ENCODE measurements at regions not wholly inside any gene's neighbourhood (a gene's known extent, or its start where the extent isn't known, plus 50 kb on each side); places are given as distances from the start of the nearest gene placed in this dataset.

DNA sequence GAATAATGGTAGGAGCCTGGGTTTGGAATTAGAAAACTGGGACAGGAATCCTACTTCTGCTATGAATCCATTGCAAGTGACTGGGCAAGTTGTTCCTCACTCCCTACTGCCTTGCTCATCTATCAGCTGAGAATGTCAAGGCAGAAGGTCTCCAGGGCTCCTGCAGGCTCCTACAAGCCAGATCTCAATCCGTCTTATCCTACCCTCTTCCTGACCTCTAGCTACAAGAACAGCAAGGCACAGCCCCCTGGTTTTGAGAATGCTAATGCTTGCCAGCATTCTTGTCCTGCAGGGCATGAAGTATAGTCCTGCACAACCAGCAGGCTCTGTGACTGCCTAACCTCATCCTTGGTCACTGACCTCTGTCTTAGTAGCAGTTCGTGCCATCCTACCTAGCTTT is 141.9 kb upstream of the TNP1 start:
- Histone ChIP-seq H3K4me1 (no peaks in the 10 kb centered on the region), H3K36me3 (no peaks in the 10 kb centered on the region), H3K27me3 (no peaks in the 10 kb centered on the region), H3K4me3 (no peak overlapping the region), H3K27ac (no peak overlapping the region), H3K9me3 (no peaks in the 10 kb centered on the region)
- intact Hi-C loops (cut with DNase I; ENCODE audit: low total_unique reads) = no loop called here
- WGBS, 5 donors = 70 to 89% (median 85%) methylated on average over 2 of the region's 2 CpGs
- no peak for DNase-seq
- TF ChIP-seq POLR2A (IDR thresholded peaks at IDR 0.05) (no peak), EP300 (IDR thresholded peaks at IDR 0.05) (no peak), POLR2AphosphoS5 (IDR thresholded peaks at IDR 0.05) (no peak)
- TF ChIP-seq, protein P1, sequence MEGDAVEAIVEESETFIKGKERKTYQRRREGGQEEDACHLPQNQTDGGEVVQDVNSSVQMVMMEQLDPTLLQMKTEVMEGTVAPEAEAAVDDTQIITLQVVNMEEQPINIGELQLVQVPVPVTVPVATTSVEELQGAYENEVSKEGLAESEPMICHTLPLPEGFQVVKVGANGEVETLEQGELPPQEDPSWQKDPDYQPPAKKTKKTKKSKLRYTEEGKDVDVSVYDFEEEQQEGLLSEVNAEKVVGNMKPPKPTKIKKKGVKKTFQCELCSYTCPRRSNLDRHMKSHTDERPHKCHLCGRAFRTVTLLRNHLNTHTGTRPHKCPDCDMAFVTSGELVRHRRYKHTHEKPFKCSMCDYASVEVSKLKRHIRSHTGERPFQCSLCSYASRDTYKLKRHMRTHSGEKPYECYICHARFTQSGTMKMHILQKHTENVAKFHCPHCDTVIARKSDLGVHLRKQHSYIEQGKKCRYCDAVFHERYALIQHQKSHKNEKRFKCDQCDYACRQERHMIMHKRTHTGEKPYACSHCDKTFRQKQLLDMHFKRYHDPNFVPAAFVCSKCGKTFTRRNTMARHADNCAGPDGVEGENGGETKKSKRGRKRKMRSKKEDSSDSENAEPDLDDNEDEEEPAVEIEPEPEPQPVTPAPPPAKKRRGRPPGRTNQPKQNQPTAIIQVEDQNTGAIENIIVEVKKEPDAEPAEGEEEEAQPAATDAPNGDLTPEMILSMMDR (IDR thresholded peaks at IDR 0.05) = no peak

DNA sequence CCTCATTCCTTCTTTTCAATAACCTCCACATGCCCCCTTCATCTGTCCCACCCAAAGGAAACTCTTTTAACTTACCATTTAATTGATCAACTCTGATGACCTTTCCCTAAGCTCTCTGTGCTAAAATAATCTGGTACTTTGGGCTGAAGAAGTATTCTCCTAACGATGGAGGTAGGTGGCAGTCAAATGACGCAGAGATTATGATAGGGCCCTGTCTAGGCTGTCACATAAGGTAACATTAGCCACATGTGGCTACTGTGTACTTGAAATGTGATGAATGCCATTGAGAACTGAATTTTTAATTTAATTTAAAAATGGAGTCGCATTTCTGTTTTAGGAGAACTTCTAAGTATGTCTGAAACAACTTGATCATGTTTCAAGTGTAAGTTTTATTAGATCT is 140.5 kb upstream of the TNP1 start:
- Histone ChIP-seq H3K4me3 (no peak overlapping the region), H3K9me3 (no peaks in the 10 kb centered on the region), H3K27ac (no peak overlapping the region), H3K36me3 (no peaks in the 10 kb centered on the region), H3K4me1 (peaks cover 0 to under 1% (median 0%) of the 10 kb centered on the region in 4 donors), H3K27me3 (no peaks in the 10 kb centered on the region)
- intact Hi-C loops (cut with DNase I; ENCODE audit: low total_unique reads) = no loop called here
- no peak for DNase-seq
- TF ChIP-seq EP300 (IDR thresholded peaks at IDR 0.05) (no peak), POLR2AphosphoS5 (IDR thresholded peaks at IDR 0.05) (no peak), POLR2A (IDR thresholded peaks at IDR 0.05) (no peak)
- TF ChIP-seq, protein P1 (IDR thresholded peaks at IDR 0.05) = no peak
- 43 to 68% (median 47%) methylated on average over 3 of the region's 3 CpGs for WGBS, 5 donors

GRCh38 chr2:216996279-216996845 is 136.5 kb upstream of the TNP1 start:
- no peaks in the 10 kb centered on the region for H3K36me3 ChIP-seq
- no peak overlapping the region for H3K4me3 ChIP-seq
- H3K4me1 ChIP-seq = peaks cover 0 to 17% (median 4%) of the 10 kb centered on the region in 4 donors
- no peak overlapping the region for H3K27ac ChIP-seq
- intact Hi-C loops (cut with DNase I; ENCODE audit: low total_unique reads) = no loop called here
- no peaks in the 10 kb centered on the region for H3K27me3 ChIP-seq
- DNase-seq = no peak
- 76 to 86% (median 77%) methylated on average over 8 of the region's 8 CpGs for WGBS, 5 donors
- no peaks in the 10 kb centered on the region for H3K9me3 ChIP-seq
- no peak for TF ChIP-seq EP300 (IDR thresholded peaks at IDR 0.05)
- no peak for TF ChIP-seq POLR2AphosphoS5 (IDR thresholded peaks at IDR 0.05)
- TF ChIP-seq, protein P1 (IDR thresholded peaks at IDR 0.05) = no peak
- TF ChIP-seq POLR2A (IDR thresholded peaks at IDR 0.05) = no peak

- H3K9me3 ChIP-seq = no peaks in the 10 kb centered on the region
- 38 to 50% (median 47%) methylated on average over 7 of the region's 7 CpGs for WGBS, 5 donors
- H3K27me3 ChIP-seq = no peaks in the 10 kb centered on the region
- intact Hi-C loops (cut with DNase I; ENCODE audit: low total_unique reads) = no loop called here
- no peak overlapping the region for H3K4me3 ChIP-seq
- TF ChIP-seq POLR2A (IDR thresholded peaks at IDR 0.05) (no peak), POLR2AphosphoS5 (IDR thresholded peaks at IDR 0.05) (peak in 1 of 3 donors; percentile 14)
- no peaks in the 10 kb centered on the region for H3K36me3 ChIP-seq
- H3K27ac ChIP-seq = peak overlapping the region in 1 of 5 donors; percentile 44
- H3K4me1 ChIP-seq = peaks cover 0 to 22% (median 4%) of the 10 kb centered on the region in 4 donors
- DNase-seq = peak in 1 of 2 donors; percentile 57
Observed at GRCh38 chr2:216994353-216994854, 134.5 kb upstream of the TNP1 start.

- Histone ChIP-seq H3K9me3 (no peaks in the 10 kb centered on the region), H3K27ac (peak overlapping the region in 1 of 5 donors; percentile 31), H3K4me1 (peaks cover 0 to 22% (median 4%) of the 10 kb centered on the region in 4 donors), H3K36me3 (no peaks in the 10 kb centered on the region), H3K27me3 (no peaks in the 10 kb centered on the region), H3K4me3 (no peak overlapping the region)
- no peak for TF ChIP-seq EP300 (IDR thresholded peaks at IDR 0.05)
- no peak for TF ChIP-seq POLR2A (IDR thresholded peaks at IDR 0.05)
- no peak for TF ChIP-seq POLR2AphosphoS5 (IDR thresholded peaks at IDR 0.05)
- peak in 1 of 2 donors; percentile 61 for DNase-seq
- 76 to 91% (median 85%) methylated on average over 3 of the region's 3 CpGs for WGBS, 5 donors
- intact Hi-C loops (cut with DNase I; ENCODE audit: low total_unique reads) = no loop called here
Observed at GRCh38 chr2:216992056-216992675, 132.3 kb upstream of the TNP1 start.
